ENCODE measurements at regions not wholly inside any gene's neighbourhood (a gene's known extent, or its start where the extent isn't known, plus 50 kb on each side); places are given as distances from the start of the nearest gene placed in this dataset.

DNA sequence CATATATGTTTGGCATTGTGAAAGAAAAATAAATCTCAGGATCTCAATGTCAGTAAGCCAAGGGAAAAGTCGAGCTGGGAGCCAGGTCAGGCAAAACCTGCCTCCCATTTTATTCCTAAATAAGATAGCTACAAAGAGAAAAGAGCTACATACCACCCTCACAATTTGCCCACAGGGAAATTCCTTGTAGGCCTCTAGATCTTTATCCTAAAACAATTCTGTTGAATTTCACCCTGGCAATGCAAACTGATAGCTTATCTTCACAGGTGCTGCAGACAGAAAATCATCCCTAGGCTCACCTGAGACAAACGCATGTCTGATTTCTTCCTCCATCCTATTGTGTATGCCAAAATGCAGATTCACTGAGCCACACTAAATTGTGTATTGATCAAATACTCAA lies 2587.1 kb downstream of the PCDH9 start:
- POLR2A ChIA-PET = no interaction called here
- RAD21 ChIA-PET (ENCODE audit: low non-redundant PET in 1 of 2, low total read pairs in 2 of 2, uncharacterized antibody in 2 of 2, unreplicated experiment in 2 of 2) = no interaction called here
- Histone ChIP-seq H3K9me3 (ENCODE audit: control insufficient read depth in 1 of 2, insufficient read depth in 1 of 2, low read depth in 1 of 2, low read length in 2 of 2) (no peaks in the 10 kb centered on the region), H3K36me3 (ENCODE audit: control insufficient read depth in 1 of 2, insufficient read depth in 2 of 2, low read length in 2 of 2) (no peaks in the 10 kb centered on the region), H3K27me3 (ENCODE audit: insufficient read depth, low read length) (no peaks in the 10 kb centered on the region), H3K4me2 (ENCODE audit: low read length) (no peak overlapping the region), H2AFZ (ENCODE audit: low read depth, low read length, poor library complexity, severe bottlenecking) (no peak overlapping the region), H3K9me2 (ENCODE audit: insufficient read depth) (no peaks in the 10 kb centered on the region), H3K4me3 (replicated peaks in 1 of 2; ENCODE audit: low read depth in 1 of 2, low read length in 2 of 2) (no peak overlapping the region), H3K9ac (ENCODE audit: low read length) (no peak overlapping the region), H3K79me2 (ENCODE audit: insufficient read depth, low read length) (no peaks in the 10 kb centered on the region), H3K4me1 (ENCODE audit: control insufficient read depth in 1 of 2, insufficient read depth in 2 of 2, low read length in 2 of 2) (no peaks in the 10 kb centered on the region), H4K20me1 (ENCODE audit: insufficient read depth) (no peaks in the 10 kb centered on the region), H3K27ac (ENCODE audit: low read depth, low read length) (no peak overlapping the region)
- CTCF ChIA-PET = interaction anchor here (1.0 kb wide), 1 partner anchor 9 kb away, joined by 3 read pairs; no protein-coding TSS in a partner anchor
- intact Hi-C loops (cut with micrococcal nuclease) = no loop called here
- DNase-seq (ENCODE audit: low read depth, low spot score) (no peak), ATAC-seq (no peak)
- BruUV-seq (replicated peaks) = no TSS peak
- TF ChIP-seq EZH2 (IDR thresholded peaks at IDR 0.05) (no peak), RAD21 (IDR thresholded peaks at IDR 0.05; ENCODE audit: low read depth) (no peak), SP1 (IDR thresholded peaks at IDR 0.05; ENCODE audit: low read depth) (no peak), SRF (IDR thresholded peaks at IDR 0.05; ENCODE audit: low read depth) (no peak), POLR2AphosphoS5 (IDR thresholded peaks at IDR 0.05; ENCODE audit: low read depth, low read length) (no peak), JUND (IDR thresholded peaks at IDR 0.05) (no peak), CEBPB (IDR thresholded peaks at IDR 0.05; ENCODE audit: low read depth) (no peak), EZH2phosphoT487 (IDR thresholded peaks at IDR 0.05; ENCODE audit: borderline replicate concordance) (no peak), SIN3A (IDR thresholded peaks at IDR 0.05; ENCODE audit: low read depth) (no peak), ZFX (IDR thresholded peaks at IDR 0.05) (no peak), FOSL1 (IDR thresholded peaks at IDR 0.05; ENCODE audit: low read depth) (no peak), ELF1 (IDR thresholded peaks at IDR 0.05; ENCODE audit: borderline replicate concordance, low read depth) (no peak)
- TF ChIP-seq, protein P1, sequence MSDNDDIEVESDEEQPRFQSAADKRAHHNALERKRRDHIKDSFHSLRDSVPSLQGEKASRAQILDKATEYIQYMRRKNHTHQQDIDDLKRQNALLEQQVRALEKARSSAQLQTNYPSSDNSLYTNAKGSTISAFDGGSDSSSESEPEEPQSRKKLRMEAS (IDR thresholded peaks at IDR 0.05) = no peak
- TF ChIP-seq, protein P2, sequence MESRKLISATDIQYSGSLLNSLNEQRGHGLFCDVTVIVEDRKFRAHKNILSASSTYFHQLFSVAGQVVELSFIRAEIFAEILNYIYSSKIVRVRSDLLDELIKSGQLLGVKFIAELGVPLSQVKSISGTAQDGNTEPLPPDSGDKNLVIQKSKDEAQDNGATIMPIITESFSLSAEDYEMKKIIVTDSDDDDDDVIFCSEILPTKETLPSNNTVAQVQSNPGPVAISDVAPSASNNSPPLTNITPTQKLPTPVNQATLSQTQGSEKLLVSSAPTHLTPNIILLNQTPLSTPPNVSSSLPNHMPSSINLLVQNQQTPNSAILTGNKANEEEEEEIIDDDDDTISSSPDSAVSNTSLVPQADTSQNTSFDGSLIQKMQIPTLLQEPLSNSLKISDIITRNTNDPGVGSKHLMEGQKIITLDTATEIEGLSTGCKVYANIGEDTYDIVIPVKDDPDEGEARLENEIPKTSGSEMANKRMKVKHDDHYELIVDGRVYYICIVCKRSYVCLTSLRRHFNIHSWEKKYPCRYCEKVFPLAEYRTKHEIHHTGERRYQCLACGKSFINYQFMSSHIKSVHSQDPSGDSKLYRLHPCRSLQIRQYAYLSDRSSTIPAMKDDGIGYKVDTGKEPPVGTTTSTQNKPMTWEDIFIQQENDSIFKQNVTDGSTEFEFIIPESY (IDR thresholded peaks at IDR 0.05; ENCODE audit: extremely low read depth, insufficient replicate concordance, low read length) = no peak
- TF ChIP-seq, protein P3, sequence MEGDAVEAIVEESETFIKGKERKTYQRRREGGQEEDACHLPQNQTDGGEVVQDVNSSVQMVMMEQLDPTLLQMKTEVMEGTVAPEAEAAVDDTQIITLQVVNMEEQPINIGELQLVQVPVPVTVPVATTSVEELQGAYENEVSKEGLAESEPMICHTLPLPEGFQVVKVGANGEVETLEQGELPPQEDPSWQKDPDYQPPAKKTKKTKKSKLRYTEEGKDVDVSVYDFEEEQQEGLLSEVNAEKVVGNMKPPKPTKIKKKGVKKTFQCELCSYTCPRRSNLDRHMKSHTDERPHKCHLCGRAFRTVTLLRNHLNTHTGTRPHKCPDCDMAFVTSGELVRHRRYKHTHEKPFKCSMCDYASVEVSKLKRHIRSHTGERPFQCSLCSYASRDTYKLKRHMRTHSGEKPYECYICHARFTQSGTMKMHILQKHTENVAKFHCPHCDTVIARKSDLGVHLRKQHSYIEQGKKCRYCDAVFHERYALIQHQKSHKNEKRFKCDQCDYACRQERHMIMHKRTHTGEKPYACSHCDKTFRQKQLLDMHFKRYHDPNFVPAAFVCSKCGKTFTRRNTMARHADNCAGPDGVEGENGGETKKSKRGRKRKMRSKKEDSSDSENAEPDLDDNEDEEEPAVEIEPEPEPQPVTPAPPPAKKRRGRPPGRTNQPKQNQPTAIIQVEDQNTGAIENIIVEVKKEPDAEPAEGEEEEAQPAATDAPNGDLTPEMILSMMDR (IDR thresholded peaks at IDR 0.05 in 2 of 3, conservative IDR thresholded peaks at IDR 0.05 in 1 of 3; ENCODE audit: borderline replicate concordance in 1 of 3, insufficient read depth in 1 of 3, low read depth in 2 of 3, low read length in 2 of 3) = no peak
- TF ChIP-seq, protein P4, sequence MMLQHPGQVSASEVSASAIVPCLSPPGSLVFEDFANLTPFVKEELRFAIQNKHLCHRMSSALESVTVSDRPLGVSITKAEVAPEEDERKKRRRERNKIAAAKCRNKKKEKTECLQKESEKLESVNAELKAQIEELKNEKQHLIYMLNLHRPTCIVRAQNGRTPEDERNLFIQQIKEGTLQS (IDR thresholded peaks at IDR 0.05) = no peak
- TF ChIP-seq, protein P5, sequence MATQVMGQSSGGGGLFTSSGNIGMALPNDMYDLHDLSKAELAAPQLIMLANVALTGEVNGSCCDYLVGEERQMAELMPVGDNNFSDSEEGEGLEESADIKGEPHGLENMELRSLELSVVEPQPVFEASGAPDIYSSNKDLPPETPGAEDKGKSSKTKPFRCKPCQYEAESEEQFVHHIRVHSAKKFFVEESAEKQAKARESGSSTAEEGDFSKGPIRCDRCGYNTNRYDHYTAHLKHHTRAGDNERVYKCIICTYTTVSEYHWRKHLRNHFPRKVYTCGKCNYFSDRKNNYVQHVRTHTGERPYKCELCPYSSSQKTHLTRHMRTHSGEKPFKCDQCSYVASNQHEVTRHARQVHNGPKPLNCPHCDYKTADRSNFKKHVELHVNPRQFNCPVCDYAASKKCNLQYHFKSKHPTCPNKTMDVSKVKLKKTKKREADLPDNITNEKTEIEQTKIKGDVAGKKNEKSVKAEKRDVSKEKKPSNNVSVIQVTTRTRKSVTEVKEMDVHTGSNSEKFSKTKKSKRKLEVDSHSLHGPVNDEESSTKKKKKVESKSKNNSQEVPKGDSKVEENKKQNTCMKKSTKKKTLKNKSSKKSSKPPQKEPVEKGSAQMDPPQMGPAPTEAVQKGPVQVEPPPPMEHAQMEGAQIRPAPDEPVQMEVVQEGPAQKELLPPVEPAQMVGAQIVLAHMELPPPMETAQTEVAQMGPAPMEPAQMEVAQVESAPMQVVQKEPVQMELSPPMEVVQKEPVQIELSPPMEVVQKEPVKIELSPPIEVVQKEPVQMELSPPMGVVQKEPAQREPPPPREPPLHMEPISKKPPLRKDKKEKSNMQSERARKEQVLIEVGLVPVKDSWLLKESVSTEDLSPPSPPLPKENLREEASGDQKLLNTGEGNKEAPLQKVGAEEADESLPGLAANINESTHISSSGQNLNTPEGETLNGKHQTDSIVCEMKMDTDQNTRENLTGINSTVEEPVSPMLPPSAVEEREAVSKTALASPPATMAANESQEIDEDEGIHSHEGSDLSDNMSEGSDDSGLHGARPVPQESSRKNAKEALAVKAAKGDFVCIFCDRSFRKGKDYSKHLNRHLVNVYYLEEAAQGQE (IDR thresholded peaks at IDR 0.05; ENCODE audit: low read depth) = no peak

Data from HCT116 (cell line).